Uterus (tissue), 3 donors: ENCODE measurements at regions not wholly inside any gene's neighbourhood (a gene's known extent, or its start where the extent isn't known, plus 50 kb on each side); places are given as distances from the start of the nearest gene placed in this dataset.

Source experiments
- DNase-seq, 2 donors: peaks; one replicate each; pipeline ENCODE4 v3.0.0-alpha.2; 2019 to 2020
- H3K27ac ChIP-seq, 2 donors: fragments of 200-600 bp; sonication (generic); 1 replicate in 1 of 2; 2 replicates in 1 of 2; pipeline ENCODE4 v1.5.1; 2016 to 2018
- H3K27me3 ChIP-seq, 2 donors: fragments of 200-600 bp; sonication (generic); one replicate each; pipeline ENCODE4 v1.5.1; 2018 to 2019; ENCODE audit warnings: control low read depth in 1 of 2
- H3K36me3 ChIP-seq, 2 donors: fragments of 200-600 bp; sonication (generic); one replicate each; pipeline ENCODE4 v1.5.1; 2019; ENCODE audit warnings: control low read depth in 1 of 2
- H3K4me1 ChIP-seq, 2 donors: fragments of 200-600 bp; sonication (generic); one replicate each; pipeline ENCODE4 v1.5.1; 2018 to 2019; ENCODE audit warnings: control low read depth in 1 of 2
- H3K4me3 ChIP-seq, 2 donors: fragments of 200-600 bp; sonication (generic); 1 replicate in 1 of 2; 2 replicates in 1 of 2; pipeline ENCODE4 v1.5.1; 2018 to 2019; ENCODE audit warnings: mild to moderate bottlenecking in 1 of 2
- H3K9me3 ChIP-seq, 2 donors: fragments of 200-600 bp; sonication (generic); one replicate each; pipeline ENCODE4 v1.5.1; 2019; ENCODE audit warnings: control low read depth in 1 of 2
- POLR2A ChIP-seq, 2 donors: fragments of 450-650 bp; IDR thresholded peaks; one replicate each; pipeline ENCODE4 v1.6.1; 2016; ENCODE audit warnings: antibody characterized with exemption in 2 of 2, mild to moderate bottlenecking in 1 of 2, moderate library complexity in 1 of 2
- intact Hi-C: fragments of 100-400 bp; cut with DNase I; formaldehyde crosslinking; loops from one replicate; pipeline ENCODE4 v1.15.1; 2023; ENCODE audit warnings: low total_unique reads
- TF ChIP-seq, protein P1 (sequence below), 4 experiments: fragments of 200-600 bp in 2 of 4; fragments of 450-650 bp in 2 of 4; sonication (generic) in 2 of 4; IDR thresholded peaks; one replicate each; pipeline ENCODE4 v1.5.1; 2016 to 2019; ENCODE audit warnings: antibody characterized with exemption in 4 of 4, mild to moderate bottlenecking in 2 of 4, moderate library complexity in 1 of 4
- donor health status: DM: yes; HTN: yes; CAD: no.

DNA sequence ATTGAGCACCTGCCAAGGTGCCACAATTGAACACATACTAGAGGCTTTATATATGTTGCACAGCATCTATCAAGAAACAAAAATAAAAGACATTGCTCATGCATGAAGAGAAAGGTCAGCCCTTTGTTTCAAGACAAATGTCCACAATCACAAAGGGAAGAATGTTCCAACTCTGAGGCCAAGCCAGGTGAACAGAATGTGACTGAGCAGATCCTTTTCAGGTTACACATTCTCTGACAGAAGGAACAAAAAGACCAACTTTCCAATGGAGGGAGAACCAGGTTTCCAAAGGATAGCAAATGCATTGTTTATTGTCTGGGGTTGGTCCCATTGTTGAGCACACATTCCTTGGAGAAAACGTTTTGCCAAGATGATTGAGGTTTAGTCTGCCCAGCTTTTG is 50.2 kb upstream of the FAM174B start:
- no peak overlapping the region for H3K4me3 ChIP-seq
- no peaks in the 10 kb centered on the region for H3K36me3 ChIP-seq
- TF ChIP-seq POLR2A (IDR thresholded peaks at IDR 0.05): no peak
- TF ChIP-seq, protein P1, sequence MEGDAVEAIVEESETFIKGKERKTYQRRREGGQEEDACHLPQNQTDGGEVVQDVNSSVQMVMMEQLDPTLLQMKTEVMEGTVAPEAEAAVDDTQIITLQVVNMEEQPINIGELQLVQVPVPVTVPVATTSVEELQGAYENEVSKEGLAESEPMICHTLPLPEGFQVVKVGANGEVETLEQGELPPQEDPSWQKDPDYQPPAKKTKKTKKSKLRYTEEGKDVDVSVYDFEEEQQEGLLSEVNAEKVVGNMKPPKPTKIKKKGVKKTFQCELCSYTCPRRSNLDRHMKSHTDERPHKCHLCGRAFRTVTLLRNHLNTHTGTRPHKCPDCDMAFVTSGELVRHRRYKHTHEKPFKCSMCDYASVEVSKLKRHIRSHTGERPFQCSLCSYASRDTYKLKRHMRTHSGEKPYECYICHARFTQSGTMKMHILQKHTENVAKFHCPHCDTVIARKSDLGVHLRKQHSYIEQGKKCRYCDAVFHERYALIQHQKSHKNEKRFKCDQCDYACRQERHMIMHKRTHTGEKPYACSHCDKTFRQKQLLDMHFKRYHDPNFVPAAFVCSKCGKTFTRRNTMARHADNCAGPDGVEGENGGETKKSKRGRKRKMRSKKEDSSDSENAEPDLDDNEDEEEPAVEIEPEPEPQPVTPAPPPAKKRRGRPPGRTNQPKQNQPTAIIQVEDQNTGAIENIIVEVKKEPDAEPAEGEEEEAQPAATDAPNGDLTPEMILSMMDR (IDR thresholded peaks at IDR 0.05): no peak
- no peaks in the 10 kb centered on the region for H3K27me3 ChIP-seq
- H3K27ac ChIP-seq: no peak overlapping the region
- H3K9me3 ChIP-seq: no peaks in the 10 kb centered on the region
- DNase-seq: no peak
- intact Hi-C loops: no loop called here
- no peaks in the 10 kb centered on the region for H3K4me1 ChIP-seq

DNA sequence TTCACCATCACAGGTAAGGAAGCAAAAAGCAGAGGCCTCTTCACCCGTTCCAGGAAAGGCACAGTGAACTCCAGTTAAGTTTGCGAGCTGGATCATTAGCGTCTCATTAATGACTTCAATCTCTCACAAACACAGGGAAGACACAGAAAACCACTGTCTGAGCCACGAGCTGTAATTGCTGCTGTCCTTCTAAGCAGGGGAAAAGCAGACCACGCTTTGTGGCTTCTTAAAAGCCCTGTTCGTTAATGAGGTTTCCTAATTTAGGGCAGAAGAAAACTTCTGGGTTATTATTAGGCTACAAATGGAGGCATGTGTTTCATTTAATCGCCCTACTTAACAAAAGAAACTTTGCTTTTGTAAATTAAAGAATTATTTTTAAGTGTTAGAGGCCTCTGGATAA is 50.6 kb upstream of the FAM174B start:
- TF ChIP-seq POLR2A (IDR thresholded peaks at IDR 0.05): no peak
- TF ChIP-seq, protein P1 (IDR thresholded peaks at IDR 0.05): no peak
- Histone ChIP-seq H3K9me3 (no peaks in the 10 kb centered on the region), H3K27ac (no peak overlapping the region), H3K36me3 (no peaks in the 10 kb centered on the region), H3K4me3 (no peak overlapping the region), H3K27me3 (no peaks in the 10 kb centered on the region), H3K4me1 (no peaks in the 10 kb centered on the region)
- intact Hi-C loops: no loop called here
- DNase-seq: no peak

DNA sequence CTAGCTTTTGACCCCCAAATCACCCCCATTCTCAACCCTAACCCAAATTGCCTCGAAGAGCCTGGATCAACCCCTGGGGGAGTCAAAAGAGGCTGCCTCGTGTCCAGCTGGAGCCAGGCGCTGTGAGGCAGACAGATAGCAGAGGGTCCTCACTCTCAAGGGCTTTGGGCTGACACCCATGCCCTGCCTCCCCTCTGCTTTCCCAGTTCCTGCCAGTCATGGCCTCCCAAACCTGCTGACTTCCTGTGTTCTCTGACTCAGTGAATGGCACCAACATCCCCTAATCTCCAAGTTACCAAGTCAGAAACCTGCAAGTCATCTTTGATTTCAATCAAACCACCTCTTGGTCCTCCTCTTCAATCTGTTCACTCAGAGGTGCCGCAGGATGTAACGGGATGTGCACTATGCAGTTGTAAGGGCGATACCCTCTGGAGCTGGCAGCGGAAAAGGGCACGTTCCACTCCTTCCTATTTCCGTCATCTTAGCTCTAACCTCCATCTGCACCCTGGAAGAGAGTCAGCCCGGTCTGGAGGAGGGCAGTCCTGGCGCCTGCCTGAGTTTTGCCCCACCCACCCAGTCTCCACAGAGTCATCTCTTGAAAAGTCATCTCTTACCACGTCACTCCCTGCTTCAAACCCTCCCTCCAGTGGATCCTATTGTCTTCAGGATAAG is 52.4 kb upstream of the FAM174B start:
- DNase-seq: no peak
- TF ChIP-seq, protein P1 (IDR thresholded peaks at IDR 0.05): no peak
- TF ChIP-seq POLR2A (IDR thresholded peaks at IDR 0.05): no peak

DNA sequence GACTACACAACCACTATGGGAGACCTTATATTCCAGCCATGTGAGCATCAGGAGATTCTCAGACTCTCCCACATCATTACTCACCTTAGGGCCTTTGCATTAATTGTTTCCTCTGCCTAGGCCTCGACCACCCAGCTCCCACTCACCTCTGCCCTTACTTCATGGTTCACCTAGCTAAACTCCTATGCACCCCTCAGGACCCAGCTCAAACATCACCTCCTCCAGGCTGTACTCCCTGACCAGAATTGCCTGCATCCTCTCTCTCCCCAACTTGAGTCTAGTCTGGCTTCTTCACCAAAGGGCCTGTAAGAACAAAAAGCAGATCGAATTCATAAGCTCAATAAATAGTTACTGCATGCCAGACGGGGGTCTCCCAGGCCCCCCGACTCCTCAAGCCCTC is 53.1 kb upstream of the FAM174B start:
- H3K27me3 ChIP-seq: no peaks in the 10 kb centered on the region
- no peaks in the 10 kb centered on the region for H3K4me1 ChIP-seq
- no peaks in the 10 kb centered on the region for H3K36me3 ChIP-seq
- H3K4me3 ChIP-seq: no peak overlapping the region
- no peak for DNase-seq
- intact Hi-C loops: no loop called here
- TF ChIP-seq POLR2A (IDR thresholded peaks at IDR 0.05): no peak
- TF ChIP-seq, protein P1 (IDR thresholded peaks at IDR 0.05): no peak
- H3K27ac ChIP-seq: no peak overlapping the region
- H3K9me3 ChIP-seq: no peaks in the 10 kb centered on the region

More for the DNA sequence above, 52.4 kb upstream of the FAM174B start:
- Histone ChIP-seq H3K27ac (no peak overlapping the region), H3K27me3 (no peaks in the 10 kb centered on the region), H3K4me1 (no peaks in the 10 kb centered on the region), H3K36me3 (no peaks in the 10 kb centered on the region), H3K9me3 (no peaks in the 10 kb centered on the region), H3K4me3 (no peak overlapping the region)
- intact Hi-C loops: no loop called here

DNA sequence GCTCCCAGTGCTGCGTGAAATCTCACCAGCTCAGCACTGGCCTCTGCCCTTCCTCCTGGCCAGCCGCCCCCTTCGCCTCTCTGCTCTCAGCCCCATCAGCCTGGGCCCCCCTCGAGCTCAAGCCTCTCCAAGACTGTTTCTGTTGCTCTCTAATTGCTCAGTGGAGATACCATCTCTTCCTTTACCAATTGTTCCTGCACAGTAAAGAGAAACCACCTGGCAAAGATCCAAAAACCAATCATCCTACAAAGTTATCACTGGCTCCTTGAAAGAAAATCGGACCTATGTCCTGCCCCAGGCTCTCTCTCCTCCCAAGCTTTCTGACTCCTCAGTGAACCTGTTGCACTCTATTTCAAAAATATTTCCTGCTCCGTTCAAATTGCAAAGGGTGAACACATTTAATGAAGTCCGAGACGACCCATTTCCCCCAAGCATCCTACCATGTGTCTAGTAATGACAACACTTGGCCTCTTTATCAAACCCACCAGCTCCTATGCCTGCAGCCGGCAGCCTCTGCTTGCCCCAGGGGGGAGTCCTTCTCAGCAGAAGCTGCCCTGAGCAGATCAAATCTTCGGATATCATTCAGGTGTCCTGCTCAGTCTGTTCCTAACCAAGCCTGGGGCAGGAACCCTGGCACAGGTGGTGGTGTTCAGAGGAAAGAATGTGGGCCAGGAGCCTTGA is 53.7 kb upstream of the FAM174B start:
- Histone ChIP-seq H3K9me3 (no peaks in the 10 kb centered on the region), H3K27me3 (no peaks in the 10 kb centered on the region), H3K4me1 (no peaks in the 10 kb centered on the region), H3K27ac (no peak overlapping the region), H3K4me3 (no peak overlapping the region), H3K36me3 (no peaks in the 10 kb centered on the region)
- DNase-seq: no peak
- TF ChIP-seq, protein P1 (IDR thresholded peaks at IDR 0.05): no peak
- TF ChIP-seq POLR2A (IDR thresholded peaks at IDR 0.05): no peak
- intact Hi-C loops: no loop called here
